GM19438 (cell line): ENCODE measurements at regions not wholly inside any gene's neighbourhood (a gene's known extent, or its start where the extent isn't known, plus 50 kb on each side); places are given as distances from the start of the nearest gene placed in this dataset.

Source experiments
- ATAC-seq: cut with Tn5 transposase; IDR thresholded peaks from one replicate; pipeline ENCODE4 v1.9.1; 2021; ENCODE audit warnings: low read depth; ENCODE audit not compliant: unreplicated experiment

DNA sequence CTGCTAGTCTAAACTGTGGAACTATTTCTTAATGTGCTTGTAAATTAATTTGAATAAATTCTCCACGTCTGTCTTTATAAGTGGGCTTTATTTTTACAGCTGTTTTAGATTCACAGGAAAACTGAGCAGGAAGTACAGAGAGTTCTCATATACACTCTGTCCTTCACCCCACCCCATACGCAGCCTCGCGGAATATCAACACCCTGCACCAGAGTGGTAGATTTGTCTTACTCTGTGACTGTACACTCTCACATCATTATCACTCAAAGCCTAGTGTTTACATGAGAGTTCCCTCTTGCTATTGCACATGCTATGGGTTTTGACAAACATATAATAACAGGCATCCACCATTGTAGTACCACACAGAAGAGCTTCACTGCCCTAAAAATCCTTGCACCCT is 179.7 kb upstream of the DAB2 start:
- ATAC-seq: no peak

DNA sequence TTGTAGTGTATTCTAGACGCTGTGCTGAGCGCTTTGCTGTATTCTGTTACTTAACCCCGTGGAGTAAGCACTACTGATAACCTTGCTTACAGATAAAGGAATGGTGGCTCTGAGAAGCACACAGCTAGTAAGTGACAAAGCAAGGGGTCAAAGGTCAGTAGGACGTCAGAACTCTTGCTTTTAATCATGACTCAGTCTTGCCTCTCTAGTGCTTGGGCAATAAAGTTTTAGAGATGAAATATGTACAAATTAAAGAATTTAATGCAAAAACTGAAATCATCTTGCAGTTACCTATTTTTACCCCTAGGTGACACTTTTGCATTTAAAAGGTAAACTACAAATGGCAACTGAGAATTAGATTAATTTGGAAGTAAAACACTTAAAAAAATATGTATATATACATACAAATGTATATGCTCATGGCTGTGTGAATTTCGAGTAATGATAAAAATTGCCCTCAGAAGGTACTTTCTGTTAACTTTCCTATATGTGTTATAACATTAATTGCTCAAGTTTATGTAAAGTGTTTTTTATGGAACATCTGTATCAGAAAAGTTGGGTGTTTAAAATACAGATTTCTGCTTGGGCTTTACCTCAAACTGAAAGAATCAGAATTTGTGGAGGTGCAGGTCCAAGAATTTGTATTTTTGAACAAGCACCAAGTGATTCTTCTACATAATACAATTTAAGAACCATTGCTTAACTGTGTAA is 175.1 kb upstream of the DAB2 start:
- no peak for ATAC-seq

DNA sequence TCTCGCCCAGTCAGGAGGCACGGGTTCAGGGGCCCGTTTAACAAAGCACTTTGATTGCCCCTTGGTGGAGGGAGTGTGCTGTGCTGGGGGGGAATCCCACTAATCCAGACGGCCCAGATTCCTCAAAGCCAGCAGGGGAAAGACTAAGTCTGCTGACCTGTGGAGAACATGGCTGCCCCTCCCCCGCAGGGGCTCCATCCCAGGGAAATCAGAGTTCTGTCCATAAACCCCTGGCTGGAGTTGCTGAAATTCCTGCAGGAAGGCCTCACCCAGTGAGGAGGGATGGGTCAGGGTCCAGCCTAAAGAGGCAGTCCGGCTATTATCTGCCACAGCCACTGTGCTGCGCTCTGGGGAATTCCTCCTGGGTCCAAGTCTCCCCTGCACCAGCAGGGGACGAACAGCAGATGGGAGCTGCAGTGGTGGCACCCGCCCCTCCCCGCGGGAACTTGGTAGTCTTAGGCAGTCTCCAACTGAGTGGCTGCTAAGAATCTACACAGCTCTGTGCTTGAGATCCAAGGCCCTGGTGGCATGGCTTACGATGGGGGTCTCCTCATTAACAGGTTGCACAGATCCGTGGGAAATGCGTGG is 174.0 kb upstream of the DAB2 start:
- no peak for ATAC-seq

DNA sequence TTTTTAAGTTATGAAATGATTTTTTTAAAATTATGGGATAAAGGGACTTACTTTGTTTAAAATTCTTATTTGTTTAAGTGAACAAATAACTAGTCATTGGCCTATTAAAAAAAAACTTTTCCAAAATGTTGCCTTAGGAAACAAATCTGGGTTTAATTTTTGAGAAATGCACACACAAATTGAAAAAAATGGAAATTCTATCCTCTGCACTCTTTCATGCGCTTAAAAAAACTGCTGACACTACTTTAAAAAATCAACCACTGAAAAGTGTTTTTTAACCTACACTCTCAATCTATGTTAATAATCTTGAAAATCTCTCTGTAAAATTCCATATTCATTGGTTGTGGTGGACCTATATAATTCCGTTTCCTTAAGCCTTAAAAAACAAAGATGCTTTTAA is 163.4 kb upstream of the DAB2 start:
- no peak for ATAC-seq

DNA sequence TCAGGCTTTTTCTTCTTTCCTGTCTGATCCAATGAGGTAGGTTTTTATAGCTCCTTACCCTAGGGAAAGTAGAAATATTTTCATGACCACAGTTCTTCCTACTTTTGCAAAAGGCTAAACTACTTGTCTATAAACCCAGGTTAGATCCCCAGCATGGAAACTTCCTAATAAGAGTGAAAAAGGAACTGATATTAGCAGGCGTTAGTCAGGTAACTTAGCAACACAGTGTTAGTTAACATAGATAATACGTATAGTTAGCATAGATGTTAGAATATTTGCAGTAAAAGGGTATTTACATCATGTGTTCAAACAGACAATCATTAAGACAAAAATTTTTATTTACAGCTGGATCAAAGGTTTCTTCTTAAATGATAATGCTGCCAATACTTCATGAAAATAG is 162.9 kb upstream of the DAB2 start:
- no peak for ATAC-seq

DNA sequence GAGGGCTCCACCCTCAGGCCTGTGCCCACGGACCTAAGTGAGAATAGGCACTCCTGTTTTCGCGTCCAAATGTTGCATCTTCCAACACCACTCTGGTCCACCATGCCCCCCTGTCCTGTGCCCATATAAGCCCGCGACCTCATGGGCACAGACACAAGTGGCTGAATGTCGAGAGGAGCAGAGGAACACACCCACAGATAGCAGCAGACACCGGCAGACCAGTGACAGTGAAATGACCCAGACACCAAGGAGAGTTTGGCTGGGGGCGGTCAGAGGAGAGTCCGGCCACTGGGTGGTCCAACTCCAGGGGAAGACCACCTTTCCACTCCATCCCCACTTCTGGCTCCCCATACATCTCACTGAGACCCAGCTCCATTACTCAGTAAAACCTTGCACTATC is 161.4 kb upstream of the DAB2 start:
- no peak for ATAC-seq

DNA sequence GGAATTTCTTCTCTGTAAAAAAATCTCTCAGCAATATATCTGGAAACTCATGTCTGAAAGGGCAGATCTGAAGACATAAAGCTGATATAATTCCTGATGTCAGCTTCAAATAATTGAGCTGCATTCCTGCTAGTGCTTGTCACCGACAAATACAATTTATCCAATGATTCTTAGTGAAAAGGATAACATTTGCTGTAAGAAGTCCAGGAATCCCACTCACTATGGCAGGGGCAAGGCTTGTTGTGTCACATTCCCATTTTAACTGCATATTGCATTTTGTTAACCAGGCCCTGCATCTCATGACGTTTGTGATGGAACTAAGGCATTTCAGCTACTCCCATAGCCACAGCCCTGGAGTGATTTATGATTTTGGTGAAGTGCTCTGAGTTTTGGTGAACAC is 160.1 kb upstream of the DAB2 start:
- ATAC-seq: no peak

DNA sequence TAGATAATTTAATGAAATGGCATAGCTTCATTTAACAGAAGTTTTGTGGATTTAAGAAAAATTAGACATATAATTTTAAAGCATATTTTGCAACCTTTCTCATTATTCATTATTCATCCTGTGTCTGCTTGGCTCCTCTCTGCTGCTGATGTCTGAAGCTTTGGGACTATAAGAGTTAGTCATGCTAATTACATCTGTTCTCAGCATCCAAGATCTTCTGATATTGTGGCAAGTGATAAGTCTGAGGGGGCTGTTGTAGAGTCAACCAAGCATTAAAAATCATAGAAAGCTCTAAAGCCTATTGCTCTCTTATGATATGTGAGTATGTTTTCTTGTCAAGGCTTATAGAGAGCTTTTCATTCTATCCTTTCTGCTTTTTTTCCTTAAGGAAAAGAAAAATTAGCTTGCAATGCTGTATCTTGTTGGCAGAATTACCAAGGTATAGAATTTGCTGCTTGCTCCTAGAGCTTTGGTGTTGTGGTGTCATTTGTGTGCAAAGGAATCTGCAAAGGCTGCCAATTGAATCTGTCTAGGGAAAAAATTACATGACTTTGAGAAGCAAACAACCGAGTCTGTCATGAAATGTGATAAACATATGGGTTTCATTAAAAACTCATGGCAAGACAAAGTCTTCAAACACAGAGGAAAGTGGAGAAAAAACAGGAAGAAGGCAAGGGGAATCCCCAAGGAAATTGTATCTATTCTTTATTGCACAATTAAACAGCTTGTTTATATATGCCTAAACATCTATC is 156.1 kb upstream of the DAB2 start:
- no peak for ATAC-seq

DNA sequence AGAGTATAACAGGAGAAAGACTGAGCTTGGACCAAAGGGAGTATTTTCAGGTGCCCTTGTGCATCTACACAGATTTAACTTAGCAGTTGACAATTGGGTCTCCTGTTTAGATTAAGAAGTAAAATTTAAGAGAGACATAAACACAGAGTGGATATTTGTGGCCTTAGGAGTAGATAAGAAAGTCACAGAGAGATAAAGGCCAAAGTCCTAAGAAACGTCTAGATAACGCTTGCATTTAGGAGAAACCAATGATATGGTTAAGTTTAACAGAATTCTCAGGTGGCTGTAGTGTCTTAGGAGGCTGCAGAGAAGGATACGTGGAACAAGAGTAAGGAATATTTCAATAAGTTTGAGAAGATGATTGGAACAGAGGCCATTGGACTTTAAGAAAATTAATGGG is 155.0 kb upstream of the DAB2 start:
- no peak for ATAC-seq

DNA sequence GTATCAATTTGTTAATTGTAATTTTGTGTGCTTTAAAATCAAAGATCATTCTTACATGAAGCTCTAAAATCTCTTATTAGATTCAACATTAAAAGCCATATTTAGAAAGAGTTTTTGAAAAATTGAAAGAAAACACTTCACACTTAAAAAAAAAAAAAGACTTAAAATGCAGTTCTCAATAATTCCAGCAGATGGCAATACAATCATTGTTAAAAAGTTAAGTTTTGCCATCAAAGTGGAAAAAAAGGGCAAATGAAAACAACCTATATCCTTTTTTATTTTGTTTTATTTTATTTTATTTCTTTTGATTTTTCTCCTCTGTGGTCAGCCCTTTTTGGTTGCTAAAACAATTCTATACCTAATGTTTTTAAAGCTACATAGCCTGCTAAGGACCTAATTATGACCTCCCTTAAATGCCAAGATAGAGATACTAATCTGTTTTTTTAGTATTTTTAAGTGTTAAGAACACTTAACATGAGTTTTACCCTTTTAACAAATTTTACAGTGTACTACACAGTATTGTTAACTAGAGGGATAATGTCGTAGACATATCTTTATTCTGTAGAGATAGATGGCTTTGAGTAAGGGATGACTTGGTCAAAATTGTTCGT is 154.2 kb upstream of the DAB2 start:
- ATAC-seq: no peak

DNA sequence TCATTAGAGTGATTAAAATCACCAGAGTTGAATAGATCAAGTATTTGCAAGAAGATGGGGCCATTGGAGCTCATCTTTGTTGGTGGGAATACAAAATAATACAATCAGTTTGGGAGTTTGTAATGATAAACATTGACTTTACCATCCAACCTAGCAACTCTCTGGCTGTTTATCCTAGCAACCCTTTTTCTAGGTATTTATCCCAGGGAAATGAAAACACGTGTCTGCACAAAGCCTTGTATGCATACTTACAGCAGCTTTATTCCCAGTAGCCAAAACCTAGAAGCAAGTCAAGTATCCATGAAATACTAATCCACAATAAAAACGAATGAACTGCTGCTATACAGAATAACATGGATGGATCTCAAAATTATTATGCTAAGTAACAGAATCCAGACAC is 152.7 kb upstream of the DAB2 start:
- no peak for ATAC-seq

DNA sequence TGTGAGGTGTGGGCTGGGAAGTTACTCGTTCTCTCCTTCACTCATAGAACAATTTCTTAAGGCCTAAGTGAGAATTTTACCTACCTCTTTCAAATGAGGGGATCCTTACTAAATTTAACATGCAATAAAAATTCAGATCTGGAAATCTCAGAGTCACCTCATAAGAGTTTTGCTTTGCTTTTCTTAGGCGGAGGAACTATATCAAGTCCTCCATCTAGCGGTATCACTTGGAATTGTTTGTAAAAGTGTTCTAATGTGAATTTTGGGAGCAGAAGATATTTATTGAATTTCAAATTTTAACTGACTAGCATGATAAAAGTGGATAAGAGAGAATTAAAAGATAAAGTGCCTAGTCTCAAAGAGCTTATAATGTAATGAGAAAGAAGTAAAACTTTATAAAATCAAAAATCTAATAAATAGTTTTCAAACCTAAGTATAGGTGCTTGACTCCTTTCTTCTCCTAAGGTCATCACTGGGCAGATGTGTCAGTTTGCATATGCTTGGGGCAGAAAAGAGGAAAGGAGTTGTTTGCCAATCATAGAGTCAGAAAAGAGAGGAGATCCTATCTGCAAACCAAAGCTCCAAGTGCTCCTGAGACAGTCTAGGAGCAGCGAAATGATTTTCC is 145.7 kb upstream of the DAB2 start:
- ATAC-seq: no peak

DNA sequence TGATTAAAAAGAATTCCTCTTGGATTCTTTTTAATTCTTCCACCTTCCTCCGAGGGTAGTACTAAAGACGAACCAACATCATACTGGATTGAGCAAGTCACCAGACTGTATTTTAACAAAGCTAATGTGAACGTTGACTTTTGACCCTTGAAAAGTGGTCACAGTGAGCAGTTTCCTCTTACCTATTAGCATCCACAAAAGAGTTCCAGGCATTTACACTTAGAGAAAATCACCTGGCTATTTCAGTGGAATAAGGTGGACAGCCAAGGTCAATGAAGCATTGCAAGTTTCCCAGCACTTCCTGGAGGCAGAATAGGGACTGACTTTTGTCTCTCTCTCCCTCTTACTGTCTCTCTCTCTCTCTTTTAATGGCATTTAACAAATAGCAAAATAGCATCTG is 145.1 kb upstream of the DAB2 start:
- no peak for ATAC-seq

DNA sequence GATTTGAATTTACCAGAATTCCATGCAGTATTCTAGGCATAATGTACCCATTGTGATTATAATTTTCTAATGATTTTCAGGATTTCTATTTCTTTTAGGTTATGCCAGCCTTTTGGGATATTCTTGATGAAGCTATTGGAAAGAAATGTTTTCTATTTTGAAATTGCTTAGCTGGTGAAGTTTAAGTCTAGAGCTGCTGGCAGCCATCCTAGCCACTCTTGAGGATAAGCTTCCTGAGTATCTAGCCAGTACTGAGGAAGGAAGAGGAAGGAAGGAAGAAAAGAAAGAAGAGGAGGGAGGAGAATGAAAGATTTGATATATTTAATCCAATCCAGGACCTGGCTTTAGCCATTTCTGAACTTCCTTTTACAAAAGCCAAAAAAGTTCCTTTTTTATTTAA is 142.1 kb upstream of the DAB2 start:
- ATAC-seq: no peak

DNA sequence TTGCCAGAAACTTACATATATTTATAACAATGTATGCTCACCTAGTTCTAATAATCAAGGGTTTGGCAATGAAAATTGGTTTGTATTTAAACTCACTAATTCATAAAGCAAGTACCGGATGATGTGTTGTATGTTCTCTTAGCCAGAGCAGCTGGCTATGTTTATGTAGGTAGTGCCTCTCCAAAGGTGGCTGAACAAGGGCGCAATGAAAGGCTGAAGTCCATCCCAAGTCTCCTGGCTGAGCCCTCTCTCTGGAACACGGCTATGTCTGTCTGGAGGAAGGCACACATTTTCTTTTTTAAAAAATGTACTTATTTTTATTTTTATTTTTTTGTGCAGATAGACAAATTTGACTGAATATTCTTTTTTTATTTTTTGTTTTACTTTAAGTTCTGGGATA is 141.2 kb upstream of the DAB2 start:
- ATAC-seq: no peak

DNA sequence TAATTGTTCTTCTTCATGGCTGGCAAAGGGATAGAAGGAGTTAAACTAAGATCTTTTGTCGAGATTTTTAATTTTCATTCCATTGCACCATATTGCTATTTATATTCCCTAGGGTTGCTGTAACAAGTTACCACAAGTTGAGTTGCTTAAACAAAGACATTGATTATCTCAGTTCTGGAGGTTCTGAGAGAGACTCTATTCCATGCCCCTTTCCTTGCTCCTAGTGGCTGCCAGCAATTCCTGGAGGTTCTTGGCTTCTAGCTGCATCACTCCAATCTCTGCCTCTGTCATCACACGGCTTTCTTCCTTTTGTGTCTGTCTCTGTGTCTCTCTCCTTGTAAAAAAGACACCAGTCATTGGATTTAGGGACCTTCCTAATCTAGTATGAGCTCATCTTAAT is 136.6 kb upstream of the DAB2 start:
- no peak for ATAC-seq

DNA sequence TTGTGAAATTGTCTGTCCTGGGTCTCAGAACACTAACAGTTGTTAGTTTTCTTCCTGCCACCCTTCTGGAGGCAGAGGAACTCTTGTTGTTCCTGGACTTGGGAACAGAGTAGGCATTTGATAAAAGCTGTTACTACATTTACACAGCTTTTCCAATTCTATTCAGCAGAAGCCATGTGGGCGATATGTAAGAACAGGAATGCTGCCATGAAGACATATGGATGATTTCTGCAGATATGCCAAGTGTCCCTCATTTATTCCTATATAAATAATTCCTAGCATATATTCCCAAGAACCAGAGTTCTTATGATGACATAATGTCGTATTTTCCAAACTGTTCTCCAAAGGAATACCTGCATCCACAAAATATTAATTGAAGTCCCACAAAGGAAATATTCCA is 135.9 kb upstream of the DAB2 start:
- no peak for ATAC-seq

DNA sequence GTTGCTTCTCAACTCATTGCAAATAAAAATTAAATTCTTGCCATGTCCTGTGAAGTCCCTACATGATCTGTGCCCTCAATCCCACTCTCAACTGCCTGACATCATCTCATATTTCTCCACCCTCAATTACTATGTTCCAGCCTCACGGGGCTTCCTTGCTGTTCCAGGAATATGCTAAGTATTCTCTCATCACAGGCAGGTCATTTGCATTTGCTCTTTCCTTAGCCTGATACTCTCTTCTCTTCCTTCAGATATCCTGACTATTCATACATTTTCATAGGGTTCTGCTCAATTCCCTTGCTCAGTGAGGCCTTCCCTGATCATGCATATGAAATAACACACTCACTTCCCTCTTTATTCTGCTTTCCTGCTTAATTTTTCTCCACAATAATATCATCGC is 135.1 kb upstream of the DAB2 start:
- no peak for ATAC-seq

DNA sequence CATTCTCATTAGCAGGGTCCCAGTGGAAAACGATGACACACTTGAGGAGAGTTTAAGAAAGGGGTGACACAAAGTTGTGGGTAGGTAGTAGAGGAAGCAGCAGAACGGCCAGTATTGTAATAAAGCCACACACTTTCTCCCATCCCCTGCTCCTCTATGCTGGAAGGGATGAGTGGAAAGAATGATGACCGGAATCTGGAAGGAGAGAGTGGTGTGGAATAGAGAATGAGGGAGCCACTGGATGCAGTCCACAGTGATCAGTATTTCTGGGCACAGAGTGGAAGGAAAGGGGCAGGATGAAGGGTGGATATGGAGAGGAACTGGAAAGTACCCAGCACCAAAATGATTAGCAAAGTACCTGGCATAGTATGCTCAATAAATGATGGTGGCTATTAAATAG is 133.8 kb upstream of the DAB2 start:
- no peak for ATAC-seq

DNA sequence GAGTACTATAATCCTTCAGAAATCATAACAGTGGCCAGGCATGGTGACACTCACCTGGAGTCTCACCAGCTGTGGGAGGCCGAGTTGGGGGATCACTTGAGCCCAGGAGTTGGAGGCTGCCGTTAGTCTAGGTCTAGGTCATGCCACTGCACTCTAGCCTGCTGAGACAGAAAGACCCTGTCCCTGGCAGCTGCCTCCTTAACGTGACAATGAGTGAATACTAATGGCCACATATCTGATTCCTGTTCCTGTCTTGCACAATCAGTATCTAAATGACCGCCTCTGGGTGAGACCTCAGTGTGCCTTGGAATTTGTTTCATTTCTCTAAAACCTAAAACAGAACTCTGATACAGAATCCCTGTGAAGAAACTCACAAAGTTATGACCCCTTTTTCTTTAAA is 131.0 kb upstream of the DAB2 start:
- no peak for ATAC-seq

DNA sequence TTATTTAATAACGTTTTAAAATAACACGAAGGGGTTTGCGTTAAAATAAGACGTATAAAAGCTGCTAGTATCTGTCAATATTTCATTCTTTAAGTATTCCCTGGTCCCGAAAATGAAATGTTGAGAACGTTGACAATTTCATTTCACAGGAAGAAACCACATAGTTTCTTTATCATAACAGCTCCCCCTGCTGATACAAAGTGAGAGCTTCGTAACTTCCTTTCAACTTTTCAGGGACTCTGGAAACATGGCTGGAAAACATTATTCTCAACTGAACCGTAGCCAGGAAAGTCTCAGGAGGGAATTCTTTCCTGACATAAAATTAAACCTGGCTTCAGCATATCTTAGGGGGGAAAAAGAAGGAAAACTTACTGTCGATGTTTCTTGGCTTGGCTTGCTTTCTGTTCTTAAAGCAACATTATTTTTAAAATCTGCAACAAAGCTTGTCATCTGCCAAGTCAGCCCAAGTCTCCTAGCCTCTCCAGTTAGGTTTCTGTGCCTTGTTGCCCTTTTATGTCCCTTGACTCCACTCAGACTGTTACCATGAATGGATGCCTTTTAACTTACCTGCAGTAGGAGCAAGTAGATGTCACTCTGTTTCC is 122.9 kb upstream of the DAB2 start:
- no peak for ATAC-seq
